HEK293T (cell line): ENCODE measurements at regions not wholly inside any gene's neighbourhood (a gene's known extent, or its start where the extent isn't known, plus 50 kb on each side); places are given as distances from the start of the nearest gene placed in this dataset.

Experiments
- CTCF ChIA-PET: fragments of 350-600 bp; formaldehyde crosslinking; extraction: SDS; loops from one replicate; lab custom pipeline; 2021; ENCODE audit warnings: antibody characterized with exemption, inconsistent platforms; lab: Yijun Ruan, JAX
- POLR2A ChIA-PET: fragments of 350-600 bp; formaldehyde crosslinking; extraction: SDS; loops from one replicate; lab custom pipeline; 2020; ENCODE audit warnings: antibody characterized with exemption, inconsistent platforms; lab: Yijun Ruan, JAX
- DNase-seq: peaks from one replicate; pipeline ENCODE4 v3.0.0; 2012; ENCODE audit warnings: mixed read lengths; ENCODE audit errors: extremely low spot score
- ARNT ChIP-seq: fragments of 450-650 bp; IDR thresholded peaks from 2 replicates; pipeline ENCODE4 v1.6.1; 2017; ENCODE audit warnings: mild to moderate bottlenecking
- BHLHE40 ChIP-seq: fragments of 450-650 bp; IDR thresholded peaks from 2 replicates; pipeline ENCODE4 v1.6.1; 2016; ENCODE audit warnings: mild to moderate bottlenecking, moderate library complexity, borderline replicate concordance
- CTBP1 ChIP-seq: fragments of 450-650 bp; IDR thresholded peaks from 2 replicates; pipeline ENCODE4 v1.6.1; 2016; ENCODE audit warnings: borderline replicate concordance
- ELF4 ChIP-seq: fragments of 450-650 bp; IDR thresholded peaks from 2 replicates; pipeline ENCODE4 v1.6.1; 2017; ENCODE audit warnings: antibody characterized with exemption
- FOXA1 ChIP-seq: fragments of 450-650 bp; IDR thresholded peaks from 2 replicates; pipeline ENCODE4 v1.6.1; 2016; ENCODE audit warnings: mild to moderate bottlenecking
- FOXK2 ChIP-seq: fragments of 450-650 bp; IDR thresholded peaks from 2 replicates; pipeline ENCODE4 v1.6.1; 2016; ENCODE audit warnings: mild to moderate bottlenecking
- FOXM1 ChIP-seq: fragments of 450-650 bp; IDR thresholded peaks from 2 replicates; pipeline ENCODE4 v1.6.1; 2017; ENCODE audit warnings: mild to moderate bottlenecking, borderline replicate concordance
- HDGF ChIP-seq: fragments of 450-650 bp; IDR thresholded peaks from 2 replicates; pipeline ENCODE4 v1.6.1; 2017; ENCODE audit warnings: antibody characterized with exemption, borderline replicate concordance
- L3MBTL2 ChIP-seq: fragments of 450-650 bp; conservative IDR thresholded peaks from 2 replicates; pipeline ENCODE4 v1.6.1; 2016; ENCODE audit warnings: mild to moderate bottlenecking
- LEF1 ChIP-seq: fragments of 450-650 bp; IDR thresholded peaks from 2 replicates; pipeline ENCODE4 v1.6.1; 2017; ENCODE audit warnings: mild to moderate bottlenecking, borderline replicate concordance
- NFRKB ChIP-seq: fragments of 450-650 bp; IDR thresholded peaks from 2 replicates; pipeline ENCODE4 v1.6.1; 2016; ENCODE audit warnings: mild to moderate bottlenecking, moderate library complexity
- PKNOX1 ChIP-seq: fragments of 450-650 bp; IDR thresholded peaks from 2 replicates; pipeline ENCODE4 v1.6.1; 2016
- SP1 ChIP-seq: fragments of 450-650 bp; IDR thresholded peaks from 2 replicates; pipeline ENCODE4 v1.6.1; 2017
- SUZ12 ChIP-seq: fragments of 450-650 bp; IDR thresholded peaks from 2 replicates; pipeline ENCODE4 v1.6.1; 2016; ENCODE audit warnings: mild to moderate bottlenecking
- TARDBP ChIP-seq: fragments of 450-650 bp; IDR thresholded peaks from 2 replicates; pipeline ENCODE4 v1.6.1; 2016
- ZNF384 ChIP-seq: fragments of 450-650 bp; IDR thresholded peaks from 2 replicates; pipeline ENCODE4 v1.6.1; 2016

DNA sequence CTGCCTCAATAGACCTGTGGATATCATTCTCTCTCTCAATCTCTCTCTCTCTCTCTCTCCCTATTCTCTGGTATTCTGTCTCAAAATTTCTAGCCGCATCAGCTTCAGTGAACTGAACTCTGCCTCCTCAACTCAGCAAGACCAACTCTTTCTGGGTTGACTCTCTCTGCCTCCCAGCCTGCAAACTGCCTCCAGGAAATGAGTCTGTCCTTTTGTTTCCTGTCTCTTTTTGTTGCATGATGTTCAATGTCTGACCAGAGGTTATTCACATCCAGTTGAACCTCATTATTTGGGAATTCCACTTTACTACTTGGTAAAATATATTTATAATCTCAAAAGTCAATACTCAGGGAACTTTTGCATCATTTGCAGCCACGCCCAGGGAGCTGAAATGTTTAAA lies 682.7 kb upstream of the FZD8 start:
- CTCF ChIA-PET = no interaction called here
- POLR2A ChIA-PET = no interaction called here
- TF ChIP-seq NFRKB (no peak), CTBP1 (no peak), TARDBP (no peak), LEF1 (no peak), L3MBTL2 (no peak), FOXK2 (no peak), ELF4 (no peak), FOXA1 (no peak), FOXM1 (no peak), ZNF384 (no peak), ARNT (no peak), SP1 (no peak), SUZ12 (no peak), PKNOX1 (no peak), HDGF (no peak), BHLHE40 (no peak)
- no peak for DNase-seq

DNA sequence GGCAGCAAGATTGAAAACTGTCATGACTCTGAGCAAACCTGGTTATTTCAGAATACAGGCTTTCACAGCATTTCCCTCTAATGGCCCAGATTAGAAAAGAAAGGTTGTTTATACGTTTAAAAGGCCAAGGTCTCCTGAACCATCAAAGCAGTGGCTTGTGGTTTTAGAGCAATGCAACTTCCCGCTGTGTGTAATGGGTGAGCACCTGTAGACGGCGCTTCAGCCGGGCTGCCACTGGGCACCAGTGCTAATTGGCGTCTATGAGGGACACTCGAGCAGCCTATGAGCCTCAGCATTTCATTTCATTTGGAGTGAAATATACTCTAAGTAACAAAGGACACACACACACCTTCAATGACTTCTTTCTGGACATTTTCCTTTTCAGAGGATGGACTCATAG lies 671.0 kb upstream of the FZD8 start:
- TF ChIP-seq ARNT (no peak), HDGF (no peak), LEF1 (no peak), PKNOX1 (no peak), ZNF384 (no peak), SP1 (no peak), ELF4 (no peak), L3MBTL2 (no peak), CTBP1 (no peak), BHLHE40 (no peak), NFRKB (no peak), TARDBP (no peak), FOXA1 (no peak), FOXM1 (no peak), FOXK2 (no peak), SUZ12 (no peak)
- DNase-seq = no peak
- ChIA-PET CTCF (no interaction called here), POLR2A (no interaction called here)

DNA sequence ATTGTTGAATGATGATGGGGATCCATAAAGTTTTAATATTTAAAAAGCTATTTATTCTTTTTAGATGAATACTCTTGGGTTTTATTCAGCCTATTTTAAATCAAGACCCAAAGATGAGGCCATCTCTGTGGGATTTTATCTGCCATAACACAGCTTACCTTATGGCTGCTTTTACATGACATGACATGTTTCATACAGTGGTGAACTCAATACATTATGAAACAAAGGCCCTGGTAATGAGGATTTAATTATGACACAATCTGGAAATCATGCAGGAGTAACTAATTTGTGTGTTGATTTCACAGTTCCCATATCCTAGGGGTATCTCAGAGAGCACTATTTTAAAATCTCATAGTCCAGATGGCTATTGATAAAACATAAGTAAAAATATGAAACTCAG lies 661.8 kb upstream of the FZD8 start:
- POLR2A ChIA-PET = no interaction called here
- DNase-seq = no peak
- CTCF ChIA-PET = no interaction called here
- TF ChIP-seq TARDBP = no peak
- no peak for TF ChIP-seq FOXK2
- TF ChIP-seq CTBP1 = no peak
- TF ChIP-seq LEF1 = no peak
- no peak for TF ChIP-seq ELF4
- no peak for TF ChIP-seq SP1
- TF ChIP-seq PKNOX1 = no peak
- no peak for TF ChIP-seq SUZ12

- POLR2A ChIA-PET = no interaction called here
- TF ChIP-seq FOXK2 = no peak
- TF ChIP-seq LEF1 = no peak
- no peak for TF ChIP-seq ELF4
- TF ChIP-seq CTBP1 = no peak
- no peak for TF ChIP-seq NFRKB
- TF ChIP-seq HDGF = no peak
- TF ChIP-seq SP1 = no peak
- CTCF ChIA-PET = no interaction called here
- no peak for DNase-seq
These were observed 660.0 kb upstream of the FZD8 start for GRCh38 chr10:36302086-36302485.

GRCh38 chr10:36301539-36301938 lies 659.4 kb upstream of the FZD8 start:
- no peak for DNase-seq
- POLR2A ChIA-PET = no interaction called here
- CTCF ChIA-PET = no interaction called here
- no peak for TF ChIP-seq SP1
- no peak for TF ChIP-seq ZNF384
- TF ChIP-seq NFRKB = no peak
- TF ChIP-seq FOXM1 = no peak
- no peak for TF ChIP-seq CTBP1
- no peak for TF ChIP-seq ARNT
- TF ChIP-seq BHLHE40 = no peak
- TF ChIP-seq HDGF = no peak
- TF ChIP-seq PKNOX1 = no peak
- no peak for TF ChIP-seq L3MBTL2
- TF ChIP-seq LEF1 = no peak
- TF ChIP-seq ELF4 = no peak
- no peak for TF ChIP-seq FOXA1
- TF ChIP-seq SUZ12 = no peak
- TF ChIP-seq FOXK2 = no peak
- TF ChIP-seq TARDBP = no peak

DNA sequence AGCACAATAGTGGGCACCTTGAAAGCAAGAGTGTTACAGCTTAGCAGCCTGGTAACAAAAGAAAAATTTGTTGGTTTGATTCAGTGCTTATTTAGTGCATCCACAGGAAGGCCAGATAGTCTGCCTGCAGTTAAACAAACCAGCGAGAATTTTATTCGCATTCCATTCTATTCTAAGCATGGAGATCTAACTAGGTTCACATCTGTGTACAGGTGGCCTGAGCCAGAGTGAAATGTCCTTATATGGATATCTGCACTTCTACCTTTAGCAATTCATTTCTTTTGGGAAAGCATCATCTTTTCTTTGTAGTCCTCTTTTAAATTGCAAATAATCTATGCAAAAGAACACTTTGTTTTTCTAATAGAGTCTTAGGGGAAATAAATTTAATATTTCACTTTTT lies 659.0 kb upstream of the FZD8 start:
- DNase-seq = no peak
- ChIA-PET POLR2A (no interaction called here), CTCF (no interaction called here)
- TF ChIP-seq L3MBTL2 = no peak
- TF ChIP-seq SP1 = no peak
- no peak for TF ChIP-seq BHLHE40
